Stimulated activated naive B cell treated with anti-CD40 and anti-IgM and Interleukin-4, amounts not matched to agents 10 μg/mL and 1 μg/mL and 100 μg/mL, for 72 hours (primary cell): ENCODE measurements at regions not wholly inside any gene's neighbourhood (a gene's known extent, or its start where the extent isn't known, plus 50 kb on each side); places are given as distances from the start of the nearest gene placed in this dataset.

Experiments
- ATAC-seq, 2 donors: fragments of 150-1000 bp; cut with Tn5 transposase; replicated peaks; 2 replicates each; pipeline ENCODE4 v1.10.0; 2021; ENCODE audit warnings: moderate library complexity in 1 of 2
- DNase-seq: peaks from one replicate; pipeline ENCODE4 v3.0.0; 2021
- H3K27ac Mint-ChIP-seq: one replicate; pipeline ENCODE4 v1.8.0; 2022; ENCODE audit warnings: mild to moderate bottlenecking, mixed read lengths
- H3K27me3 Mint-ChIP-seq, 2 donors: one replicate each; pipeline ENCODE4 v1.8.0; 2022; ENCODE audit warnings: mixed read lengths in 2 of 2
- H3K36me3 Mint-ChIP-seq, 2 donors: one replicate each; pipeline ENCODE4 v1.8.0; 2022; ENCODE audit warnings: mixed read lengths in 2 of 2, mild to moderate bottlenecking in 1 of 2
- H3K4me1 Mint-ChIP-seq, 2 donors: one replicate each; pipeline ENCODE4 v1.8.0; 2022; ENCODE audit warnings: mixed read lengths in 2 of 2, mild to moderate bottlenecking in 1 of 2
- H3K4me3 Mint-ChIP-seq, 2 donors: one replicate each; pipeline ENCODE4 v1.8.0; 2022; ENCODE audit warnings: mild to moderate bottlenecking in 2 of 2, mixed read lengths in 2 of 2, moderate library complexity in 1 of 2
- H3K9me3 Mint-ChIP-seq, 2 donors: one replicate each; pipeline ENCODE4 v1.8.0; 2022; ENCODE audit warnings: mixed read lengths in 2 of 2, mild to moderate bottlenecking in 1 of 2

- no peak overlapping the region for H3K27ac Mint-ChIP-seq
- no peak overlapping the region for H3K4me3 Mint-ChIP-seq
- H3K9me3 Mint-ChIP-seq: peaks cover 0 to 7% of the 10 kb centered on the region in 2 donors
- H3K36me3 Mint-ChIP-seq: no peaks in the 10 kb centered on the region
- DNase-seq (no peak), ATAC-seq (no peak)
- no peaks in the 10 kb centered on the region for H3K4me1 Mint-ChIP-seq
- H3K27me3 Mint-ChIP-seq: no peaks in the 10 kb centered on the region
These were observed 169.1 kb upstream of the PTCHD4 start for GRCh38 chr6:48280035-48280620.

DNA sequence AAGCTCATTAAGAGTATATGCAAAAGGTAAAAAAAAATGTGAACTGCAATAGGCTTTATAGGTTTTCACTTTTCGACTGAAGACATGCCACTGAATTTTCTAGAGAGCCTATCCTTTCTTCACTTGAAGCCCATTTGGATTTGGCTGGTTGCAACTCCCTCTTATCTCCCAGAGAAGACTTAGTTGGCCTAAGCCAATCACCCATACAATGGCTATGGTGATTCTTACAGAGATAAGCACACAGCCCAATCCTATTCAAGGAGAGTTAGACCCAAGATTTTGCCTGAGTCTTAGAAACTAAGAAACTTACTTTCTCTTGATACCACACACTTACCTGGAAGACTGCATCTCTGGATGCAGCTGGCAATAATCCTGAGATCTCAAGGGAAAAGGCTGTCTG lies 167.3 kb upstream of the PTCHD4 start:
- Mint-ChIP-seq H3K9me3 (peaks cover 0 to 2% of the 10 kb centered on the region in 2 donors), H3K36me3 (no peaks in the 10 kb centered on the region), H3K4me3 (no peak overlapping the region), H3K27ac (no peak overlapping the region), H3K27me3 (no peaks in the 10 kb centered on the region), H3K4me1 (no peaks in the 10 kb centered on the region)
- DNase-seq (no peak), ATAC-seq (no peak)

GRCh38 chr6:48272518-48272917 lies 161.5 kb upstream of the PTCHD4 start:
- DNase-seq (no peak), ATAC-seq (no peak)
- no peaks in the 10 kb centered on the region for H3K36me3 Mint-ChIP-seq
- no peak overlapping the region for H3K27ac Mint-ChIP-seq
- peaks cover 14 to 21% of the 10 kb centered on the region in 2 donors for H3K9me3 Mint-ChIP-seq
- no peaks in the 10 kb centered on the region for H3K27me3 Mint-ChIP-seq
- H3K4me3 Mint-ChIP-seq: no peak overlapping the region
- H3K4me1 Mint-ChIP-seq: no peaks in the 10 kb centered on the region

- Mint-ChIP-seq H3K9me3 (no peaks in the 10 kb centered on the region), H3K27ac (no peak overlapping the region), H3K4me3 (no peak overlapping the region), H3K27me3 (no peaks in the 10 kb centered on the region), H3K4me1 (no peaks in the 10 kb centered on the region), H3K36me3 (no peaks in the 10 kb centered on the region)
- no peak for DNase-seq
- no peak for ATAC-seq
These were observed 144.1 kb upstream of the PTCHD4 start for GRCh38 chr6:48255094-48255493.

DNA sequence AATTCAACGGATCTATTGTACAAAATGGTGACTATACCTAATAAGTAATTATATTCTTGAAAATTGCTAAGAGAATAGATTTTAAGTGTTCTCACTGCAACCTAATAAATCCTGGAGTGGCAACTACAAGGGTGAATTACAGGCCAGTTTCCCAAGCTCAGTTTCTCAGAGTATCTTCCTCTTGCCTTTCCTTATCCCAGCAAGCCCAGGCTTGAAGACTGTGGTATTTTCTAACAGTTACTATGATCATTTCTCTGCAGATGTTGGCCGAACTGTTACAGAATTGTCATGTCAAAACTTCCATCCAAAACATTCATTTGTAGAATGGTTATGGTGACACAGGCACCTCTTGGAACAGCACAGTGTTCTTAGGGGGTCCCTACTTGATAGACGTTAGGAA lies 138.1 kb upstream of the PTCHD4 start:
- Mint-ChIP-seq H3K27ac (no peak overlapping the region), H3K4me3 (no peak overlapping the region), H3K36me3 (no peaks in the 10 kb centered on the region), H3K9me3 (peaks cover 0 to 3% of the 10 kb centered on the region in 2 donors), H3K4me1 (no peaks in the 10 kb centered on the region), H3K27me3 (no peaks in the 10 kb centered on the region)
- no peak for DNase-seq
- no peak for ATAC-seq

- H3K9me3 Mint-ChIP-seq: peaks cover 5 to 8% of the 10 kb centered on the region in 2 donors
- no peak overlapping the region for H3K4me3 Mint-ChIP-seq
- DNase-seq (no peak), ATAC-seq (no peak)
- no peak overlapping the region for H3K27ac Mint-ChIP-seq
- no peaks in the 10 kb centered on the region for H3K4me1 Mint-ChIP-seq
- H3K27me3 Mint-ChIP-seq: no peaks in the 10 kb centered on the region
- no peaks in the 10 kb centered on the region for H3K36me3 Mint-ChIP-seq
These were observed 132.1 kb upstream of the PTCHD4 start for GRCh38 chr6:48243071-48243470.

- no peak overlapping the region for H3K27ac Mint-ChIP-seq
- no peak overlapping the region for H3K4me3 Mint-ChIP-seq
- DNase-seq (no peak), ATAC-seq (no peak)
- H3K4me1 Mint-ChIP-seq: no peaks in the 10 kb centered on the region
- H3K27me3 Mint-ChIP-seq: no peaks in the 10 kb centered on the region
- H3K9me3 Mint-ChIP-seq: peaks cover 16 to 27% of the 10 kb centered on the region in 2 donors
- no peaks in the 10 kb centered on the region for H3K36me3 Mint-ChIP-seq
These were observed 129.3 kb upstream of the PTCHD4 start for GRCh38 chr6:48240287-48240686.

- H3K4me1 Mint-ChIP-seq: no peaks in the 10 kb centered on the region
- H3K27ac Mint-ChIP-seq: no peak overlapping the region
- H3K4me3 Mint-ChIP-seq: no peak overlapping the region
- no peaks in the 10 kb centered on the region for H3K36me3 Mint-ChIP-seq
- H3K27me3 Mint-ChIP-seq: no peaks in the 10 kb centered on the region
- DNase-seq (no peak), ATAC-seq (no peak)
- H3K9me3 Mint-ChIP-seq: peaks cover 16 to 21% of the 10 kb centered on the region in 2 donors
These were observed 125.4 kb upstream of the PTCHD4 start for GRCh38 chr6:48236375-48236774.

DNA sequence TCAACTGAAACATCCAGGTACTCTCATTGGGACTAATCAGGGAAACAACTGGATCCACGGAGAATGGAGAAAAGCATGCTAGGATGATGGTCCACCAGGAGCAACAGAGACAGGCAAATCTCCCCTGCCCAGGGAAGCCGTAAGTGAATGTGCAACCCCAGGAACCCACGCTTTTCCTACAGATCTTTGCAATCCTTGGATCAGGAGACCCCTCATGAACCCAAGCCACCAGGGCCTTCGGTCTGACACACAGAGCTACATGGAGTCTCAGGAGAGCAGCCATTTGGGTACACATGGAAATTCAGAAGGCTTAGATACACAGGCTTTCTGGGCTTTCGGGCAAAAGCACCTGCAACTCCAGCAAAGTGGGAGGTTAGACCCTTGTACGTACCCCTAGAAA lies 122.1 kb upstream of the PTCHD4 start:
- peaks cover 16 to 21% of the 10 kb centered on the region in 2 donors for H3K9me3 Mint-ChIP-seq
- no peak overlapping the region for H3K27ac Mint-ChIP-seq
- DNase-seq (no peak), ATAC-seq (no peak)
- no peaks in the 10 kb centered on the region for H3K4me1 Mint-ChIP-seq
- H3K36me3 Mint-ChIP-seq: no peaks in the 10 kb centered on the region
- no peaks in the 10 kb centered on the region for H3K27me3 Mint-ChIP-seq
- H3K4me3 Mint-ChIP-seq: no peak overlapping the region

DNA sequence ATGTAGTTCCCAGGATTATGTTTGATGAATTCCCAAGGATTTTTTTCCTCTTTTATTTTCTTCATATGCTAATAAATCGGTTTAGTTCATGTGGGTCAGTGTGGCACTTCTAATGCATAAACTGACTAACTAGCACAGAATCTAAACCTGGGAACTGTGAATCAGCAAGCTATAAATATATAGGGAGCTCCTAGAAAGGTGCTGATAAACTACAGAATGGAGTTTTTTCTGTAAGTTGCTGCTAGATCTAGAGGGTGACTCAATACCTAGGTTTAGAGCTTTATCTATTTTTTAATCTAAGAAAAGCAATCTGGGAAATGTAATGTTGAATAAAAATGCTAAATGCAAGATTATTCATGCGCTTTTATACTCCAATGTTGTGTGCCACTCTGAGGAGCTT lies 118.8 kb upstream of the PTCHD4 start:
- Mint-ChIP-seq H3K4me1 (no peaks in the 10 kb centered on the region), H3K9me3 (peaks cover 0 to 4% of the 10 kb centered on the region in 2 donors), H3K36me3 (no peaks in the 10 kb centered on the region), H3K27me3 (no peaks in the 10 kb centered on the region), H3K4me3 (no peak overlapping the region), H3K27ac (no peak overlapping the region)
- no peak for DNase-seq
- no peak for ATAC-seq

DNA sequence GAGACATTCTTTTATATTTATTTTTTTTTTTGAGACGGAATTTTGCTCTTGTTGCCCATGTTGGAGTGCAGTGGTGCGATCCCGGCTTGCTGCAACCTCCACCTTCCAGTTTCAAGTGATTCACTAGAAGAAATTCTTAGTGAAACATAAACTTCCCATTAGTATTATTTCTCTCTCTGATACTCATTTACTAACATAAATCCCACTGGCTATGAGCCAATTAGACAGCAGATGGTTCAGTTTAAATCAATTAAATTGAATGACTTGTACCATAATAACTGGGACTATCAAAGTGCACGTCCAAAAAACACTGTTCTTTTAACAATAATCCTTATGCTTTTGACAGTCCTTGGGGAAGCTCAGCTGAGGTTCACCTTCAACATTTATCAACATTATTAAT lies 111.2 kb upstream of the PTCHD4 start:
- DNase-seq: no peak
- H3K4me1 Mint-ChIP-seq: no peaks in the 10 kb centered on the region
- no peaks in the 10 kb centered on the region for H3K36me3 Mint-ChIP-seq

DNA sequence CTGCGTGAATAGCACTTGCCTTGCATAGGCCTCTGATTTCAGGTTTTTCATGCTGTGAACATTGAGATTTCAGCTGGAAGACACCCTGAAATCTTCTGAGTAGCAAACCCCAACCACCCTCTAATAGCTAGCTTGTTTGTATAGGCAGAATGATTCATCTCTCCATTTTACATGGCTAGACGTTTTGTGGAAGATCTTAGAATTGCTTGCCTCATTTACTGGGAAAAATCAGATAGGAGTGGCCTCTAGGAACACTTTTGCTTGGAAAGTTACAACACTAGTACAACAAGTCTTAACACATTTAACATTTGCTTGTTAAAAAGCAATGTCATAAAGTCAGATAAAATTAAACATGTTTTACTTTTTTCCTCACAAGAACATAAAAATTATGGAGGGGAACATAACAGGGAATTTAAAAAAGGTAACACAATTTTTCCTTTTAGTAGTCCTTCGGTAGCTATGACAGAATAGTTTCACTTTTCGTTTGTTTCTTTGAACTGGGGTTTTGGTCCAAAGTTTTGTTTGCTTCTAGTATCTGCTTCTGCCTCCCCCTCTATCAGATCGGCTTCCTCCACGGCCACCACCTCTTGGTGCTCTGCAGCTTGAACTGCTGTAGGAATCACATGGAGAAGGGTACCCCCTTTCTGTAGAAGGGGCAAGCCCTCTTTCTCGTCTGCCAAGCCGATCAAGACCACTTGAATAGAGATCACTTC lies 102.2 kb upstream of the PTCHD4 start:
- Mint-ChIP-seq H3K36me3 (no peaks in the 10 kb centered on the region), H3K27ac (no peak overlapping the region), H3K9me3 (peaks cover 9 to 14% of the 10 kb centered on the region in 2 donors), H3K4me3 (no peak overlapping the region), H3K27me3 (no peaks in the 10 kb centered on the region), H3K4me1 (no peaks in the 10 kb centered on the region)
- ATAC-seq (no peak), DNase-seq (no peak)

More for the DNA sequence above, 111.2 kb upstream of the PTCHD4 start:
- no peak for ATAC-seq
- Mint-ChIP-seq H3K9me3 (peaks cover 0 to 7% of the 10 kb centered on the region in 2 donors), H3K27ac (no peak overlapping the region), H3K4me3 (no peak overlapping the region), H3K27me3 (no peaks in the 10 kb centered on the region)

DNA sequence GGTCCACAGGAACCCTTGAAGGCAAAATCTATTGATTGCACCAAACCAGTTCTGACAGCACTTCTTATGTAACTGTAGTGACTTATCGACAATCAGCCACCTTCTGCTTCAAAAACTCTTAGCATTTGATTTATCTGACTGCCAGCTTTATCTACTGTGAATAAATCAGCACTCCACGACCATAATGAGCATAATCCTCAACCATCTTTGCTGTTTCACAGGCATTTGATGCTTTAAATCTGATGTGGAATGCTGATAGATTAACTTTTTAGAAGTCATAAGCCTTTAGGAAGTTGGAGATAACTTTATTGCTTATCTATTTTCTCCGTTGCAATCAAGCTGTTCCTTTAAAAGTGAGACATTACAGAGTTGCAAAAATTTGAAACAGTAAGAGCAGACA lies 101.5 kb upstream of the PTCHD4 start:
- Mint-ChIP-seq H3K27ac (no peak overlapping the region), H3K4me3 (no peak overlapping the region), H3K27me3 (no peaks in the 10 kb centered on the region), H3K36me3 (no peaks in the 10 kb centered on the region), H3K9me3 (peaks cover 10 to 14% of the 10 kb centered on the region in 2 donors), H3K4me1 (no peaks in the 10 kb centered on the region)
- DNase-seq (no peak), ATAC-seq (no peak)

DNA sequence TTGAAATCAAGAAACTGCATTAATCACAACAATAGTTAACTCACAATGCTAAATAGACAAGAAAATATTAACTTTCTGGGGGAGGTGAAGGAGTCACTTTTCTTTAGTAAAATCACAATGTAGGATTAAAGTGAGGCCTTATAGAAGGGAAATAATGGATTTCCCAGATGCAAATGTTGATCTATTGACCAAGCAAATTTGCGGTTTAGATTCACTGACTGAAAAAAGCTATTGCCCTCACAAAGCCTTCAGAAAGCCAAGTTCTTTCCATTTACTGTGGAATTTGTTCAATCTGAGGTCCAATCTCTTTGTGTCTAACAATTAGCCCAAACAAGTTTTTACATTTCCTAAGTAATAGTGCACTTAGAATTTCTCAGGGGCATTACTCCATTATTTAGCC lies 95.1 kb upstream of the PTCHD4 start:
- Mint-ChIP-seq H3K27me3 (no peaks in the 10 kb centered on the region), H3K36me3 (no peaks in the 10 kb centered on the region), H3K4me1 (no peaks in the 10 kb centered on the region), H3K27ac (no peak overlapping the region), H3K4me3 (no peak overlapping the region), H3K9me3 (peaks cover 8 to 10% of the 10 kb centered on the region in 2 donors)
- ATAC-seq (no peak), DNase-seq (no peak)

DNA sequence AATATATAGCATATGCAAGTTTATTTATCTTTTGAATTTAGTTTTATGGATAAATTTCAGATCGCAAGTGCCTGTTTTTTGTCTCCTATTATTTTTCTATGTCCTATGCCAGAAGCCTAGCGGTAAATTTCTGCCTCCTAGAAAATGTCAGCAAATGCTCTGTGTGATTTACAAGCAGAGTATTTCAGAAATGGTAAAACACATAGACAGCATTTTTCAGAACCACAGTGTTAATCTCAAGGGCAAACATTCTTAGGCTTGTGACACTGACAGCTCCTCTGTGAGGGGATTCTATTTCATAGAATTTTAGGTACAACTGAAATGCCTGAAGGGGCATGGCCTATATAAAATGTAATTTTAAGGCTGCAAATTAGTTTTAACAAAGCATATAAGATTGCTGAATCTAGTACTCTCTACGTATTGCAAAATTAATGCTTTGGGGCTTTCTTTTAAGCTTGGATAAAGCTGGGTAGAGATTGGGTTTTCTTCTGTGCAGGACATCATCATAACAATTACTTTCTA lies 89.9 kb upstream of the PTCHD4 start:
- DNase-seq (no peak), ATAC-seq (no peak)
- Mint-ChIP-seq H3K4me1 (no peaks in the 10 kb centered on the region), H3K4me3 (no peak overlapping the region), H3K27ac (no peak overlapping the region), H3K27me3 (no peaks in the 10 kb centered on the region), H3K9me3 (peaks cover 4 to 6% of the 10 kb centered on the region in 2 donors), H3K36me3 (no peaks in the 10 kb centered on the region)
